ENCODE measurements at regions not wholly inside any gene's neighbourhood (a gene's known extent, or its start where the extent isn't known, plus 50 kb on each side); places are given as distances from the start of the nearest gene placed in this dataset.
"Not testable (repeated sequence)": the region's sequence is repeated elsewhere in the genome, so short reads cannot be mapped to it uniquely, and the experiment has no call there.

- peak; percentile 60 for DNase-seq (ENCODE audit: low read depth)
Measured at GRCh38 chr1:181324797-181325616, 158.3 kb upstream of the CACNA1E start.

GRCh38 chr1:181325765-181326164 is 157.6 kb upstream of the CACNA1E start:
- not testable (repeated sequence) for DNase-seq (ENCODE audit: low read depth)

- DNase-seq (ENCODE audit: low read depth) = no peak
Measured at GRCh38 chr1:181326348-181326747, 157.0 kb upstream of the CACNA1E start.

- DNase-seq (ENCODE audit: low read depth) = no peak
Measured at GRCh38 chr1:181327796-181328195, 155.5 kb upstream of the CACNA1E start.

- DNase-seq (ENCODE audit: low read depth) = no peak
Measured at GRCh38 chr1:181334724-181335123, 148.6 kb upstream of the CACNA1E start.

- DNase-seq (ENCODE audit: low read depth) = no peak
Measured at GRCh38 chr1:181335631-181336030, 147.7 kb upstream of the CACNA1E start.

GRCh38 chr1:181341026-181341632 is 142.2 kb upstream of the CACNA1E start:
- no peak for DNase-seq (ENCODE audit: low read depth)

GRCh38 chr1:181344091-181344490 is 139.2 kb upstream of the CACNA1E start:
- no peak for DNase-seq (ENCODE audit: low read depth)

- DNase-seq (ENCODE audit: low read depth) = no peak
Measured at GRCh38 chr1:181345146-181345545, 138.2 kb upstream of the CACNA1E start.

GRCh38 chr1:181347495-181348390 is 135.6 kb upstream of the CACNA1E start:
- DNase-seq (ENCODE audit: low read depth) = no peak

GRCh38 chr1:181349512-181349911 is 133.8 kb upstream of the CACNA1E start:
- no peak for DNase-seq (ENCODE audit: low read depth)

- DNase-seq (ENCODE audit: low read depth) = no peak
Measured at GRCh38 chr1:181350131-181350530, 133.2 kb upstream of the CACNA1E start.

GRCh38 chr1:181351740-181352139 is 131.6 kb upstream of the CACNA1E start:
- no peak for DNase-seq (ENCODE audit: low read depth)

- no peak for DNase-seq (ENCODE audit: low read depth)
Measured at GRCh38 chr1:181352695-181353094, 130.6 kb upstream of the CACNA1E start.

- no peak for DNase-seq (ENCODE audit: low read depth)
Measured at GRCh38 chr1:181353526-181353925, 129.8 kb upstream of the CACNA1E start.

- no peak for DNase-seq (ENCODE audit: low read depth)
Measured at GRCh38 chr1:181354865-181355264, 128.5 kb upstream of the CACNA1E start.

GRCh38 chr1:181356505-181357340 is 126.6 kb upstream of the CACNA1E start:
- DNase-seq (ENCODE audit: low read depth) = no peak

- DNase-seq (ENCODE audit: low read depth) = no peak
Measured at GRCh38 chr1:181359012-181359411, 124.3 kb upstream of the CACNA1E start.

GRCh38 chr1:181364801-181365200 is 118.5 kb upstream of the CACNA1E start:
- no peak for DNase-seq (ENCODE audit: low read depth)

GRCh38 chr1:181366910-181367309 is 116.4 kb upstream of the CACNA1E start:
- no peak for DNase-seq (ENCODE audit: low read depth)

- DNase-seq (ENCODE audit: low read depth) = no peak
Measured at GRCh38 chr1:181369416-181369815, 113.9 kb upstream of the CACNA1E start.
